ENCODE measurements at regions not wholly inside any gene's neighbourhood (a gene's known extent, or its start where the extent isn't known, plus 50 kb on each side); places are given as distances from the start of the nearest gene placed in this dataset.

DNA sequence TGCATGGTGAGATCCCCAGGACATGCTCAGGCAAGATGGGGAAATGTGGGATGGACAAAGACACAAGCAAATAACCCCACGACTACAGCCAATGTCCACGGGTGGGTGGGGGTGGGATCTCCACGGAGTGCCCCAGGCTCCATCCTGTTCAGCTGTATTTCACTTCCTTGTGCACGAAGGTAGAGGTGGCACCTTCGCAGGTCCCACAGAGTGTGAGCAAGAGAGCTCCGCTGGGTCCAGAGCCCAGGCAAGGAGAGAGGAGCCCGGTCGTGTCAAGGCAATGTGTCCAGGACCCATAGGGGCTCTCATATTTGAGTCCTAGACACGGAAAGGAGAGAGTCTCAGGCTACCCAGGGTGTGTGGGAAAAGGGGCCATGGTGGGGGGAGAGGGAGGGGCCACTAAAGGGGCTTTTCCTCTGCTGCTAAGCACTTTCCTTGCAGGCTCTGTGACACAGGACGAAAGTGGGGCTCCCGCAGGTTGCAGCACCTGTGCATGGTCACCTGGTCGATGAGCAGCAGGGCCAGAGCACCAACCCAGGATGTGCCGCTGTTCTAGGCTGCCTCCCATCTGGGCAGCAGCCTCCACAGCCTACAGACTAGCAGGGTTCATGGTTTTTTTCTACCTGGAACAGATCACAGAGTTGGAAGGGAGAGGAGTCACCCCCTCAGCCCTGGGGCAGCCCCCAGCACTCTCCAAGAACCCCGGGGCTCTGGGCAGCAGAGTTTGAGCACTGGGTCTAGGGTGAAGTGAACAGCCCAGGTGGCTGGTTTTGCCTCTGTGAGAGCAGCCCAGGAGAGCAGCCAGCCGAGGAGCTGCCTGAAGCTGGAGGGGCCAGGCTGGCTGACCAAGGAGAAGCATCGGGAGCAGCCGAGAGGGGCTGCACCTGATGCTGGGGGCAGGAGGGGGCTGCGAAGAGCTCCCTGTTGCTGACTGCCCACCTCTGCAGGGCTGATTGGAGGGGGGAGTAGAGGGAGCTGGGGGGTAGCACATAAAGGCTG is 100.7 kb upstream of the MVB12B start:
- DNase-seq: no peak

DNA sequence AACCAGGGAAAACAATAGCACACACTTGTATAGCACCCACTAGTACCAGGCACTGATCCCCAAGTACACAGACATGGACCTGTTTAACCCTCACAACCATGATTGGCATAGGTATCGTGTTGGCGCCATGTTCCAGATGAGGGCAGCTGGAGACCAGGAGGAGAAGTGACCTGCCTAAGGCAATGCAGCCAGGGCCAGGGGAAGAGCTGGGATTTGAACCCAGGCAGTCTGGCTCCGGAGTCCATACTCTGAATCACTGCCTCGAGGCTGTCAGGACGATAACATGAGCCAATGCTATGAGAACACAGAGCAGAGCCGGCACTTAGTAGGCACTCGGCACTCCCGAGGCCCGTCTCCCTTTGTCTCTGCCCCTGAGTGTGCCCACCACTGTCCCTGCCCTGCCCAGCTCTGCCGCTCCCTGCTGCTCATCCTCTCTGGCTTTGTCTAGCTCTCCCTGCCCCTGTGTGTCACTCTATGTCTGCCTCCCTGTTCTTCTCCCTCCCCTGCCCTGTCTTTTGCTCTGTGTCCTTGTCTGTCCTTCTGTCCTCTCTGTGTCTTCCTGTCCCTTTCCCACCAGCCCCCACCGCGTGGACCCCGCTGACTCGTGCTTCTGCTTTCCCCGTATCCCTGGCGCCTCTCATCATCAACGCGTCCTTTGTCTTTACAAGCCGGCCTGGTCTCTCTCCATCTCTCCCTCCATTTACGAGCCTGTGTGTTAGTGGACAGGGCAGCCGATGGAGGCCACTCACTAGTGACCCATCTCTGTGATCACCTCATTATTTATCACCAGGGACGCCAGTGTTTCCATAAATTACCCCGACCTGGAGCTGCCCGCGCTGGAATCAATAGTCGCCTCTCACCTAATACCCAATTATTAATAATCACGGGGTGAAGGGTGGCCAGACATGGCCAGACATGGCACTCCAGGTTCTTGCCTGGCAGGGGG is 99.4 kb upstream of the MVB12B start:
- no peak for DNase-seq

DNA sequence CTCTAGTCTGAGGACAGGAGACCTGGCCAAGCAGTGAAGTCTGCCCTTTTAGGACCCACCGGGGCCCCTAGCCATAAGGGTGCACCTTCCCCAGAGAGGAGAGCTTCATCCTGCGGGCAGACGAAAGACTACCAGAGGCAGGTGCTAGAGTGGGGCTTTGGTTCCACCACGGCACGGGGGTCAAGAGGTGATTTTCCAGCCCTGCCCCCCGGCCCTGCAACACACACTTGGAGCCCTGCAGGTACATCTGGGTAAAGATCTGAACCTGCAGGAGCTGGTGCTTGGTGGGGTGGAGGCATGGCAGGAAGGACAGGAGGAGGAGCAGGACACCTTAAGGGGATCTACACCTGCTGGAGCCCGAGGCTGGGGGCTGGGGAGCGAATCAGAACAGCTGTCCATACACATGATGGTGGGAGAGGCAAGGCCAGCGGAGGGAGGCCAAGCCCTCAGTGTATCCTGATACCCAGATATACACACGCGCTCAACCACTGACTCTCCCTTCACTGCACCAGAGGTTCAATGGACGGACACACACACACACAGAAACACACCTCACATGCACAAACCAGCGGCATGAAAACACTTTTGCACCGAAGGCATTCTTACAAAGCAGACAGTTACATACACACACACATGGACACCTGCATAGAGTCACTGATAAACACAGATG is 98.4 kb upstream of the MVB12B start:
- DNase-seq: no peak

DNA sequence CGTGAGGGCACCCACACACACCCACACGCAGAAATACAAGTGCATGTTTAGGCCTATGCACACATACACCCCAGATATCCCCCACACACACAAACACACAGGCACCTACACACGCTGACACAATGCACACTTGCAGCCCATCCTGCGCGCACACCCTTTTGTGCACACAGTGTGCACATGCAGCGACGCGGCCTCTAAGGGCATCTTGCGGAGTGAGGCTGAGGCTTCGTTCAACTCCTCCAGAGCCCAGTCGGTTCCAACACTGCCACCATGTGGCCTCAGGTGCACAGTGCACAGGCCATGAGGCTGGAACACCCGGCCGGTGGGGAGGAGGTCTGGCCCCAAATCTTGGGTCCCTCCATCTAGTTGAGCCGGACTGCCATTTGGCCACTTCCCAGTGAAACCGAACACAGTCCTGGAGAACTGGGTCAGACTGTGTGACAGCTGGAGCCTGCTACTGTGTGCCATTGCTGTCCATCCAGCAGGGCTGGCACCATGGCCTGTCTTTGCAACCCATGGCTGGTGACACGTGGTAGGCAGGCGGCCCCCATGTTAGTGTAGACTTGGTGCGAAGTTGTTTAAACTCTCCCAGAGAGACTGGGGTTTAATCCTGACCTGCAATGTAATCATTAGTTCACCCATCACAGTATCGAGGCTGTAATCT is 97.7 kb upstream of the MVB12B start:
- DNase-seq: peak; percentile 53

DNA sequence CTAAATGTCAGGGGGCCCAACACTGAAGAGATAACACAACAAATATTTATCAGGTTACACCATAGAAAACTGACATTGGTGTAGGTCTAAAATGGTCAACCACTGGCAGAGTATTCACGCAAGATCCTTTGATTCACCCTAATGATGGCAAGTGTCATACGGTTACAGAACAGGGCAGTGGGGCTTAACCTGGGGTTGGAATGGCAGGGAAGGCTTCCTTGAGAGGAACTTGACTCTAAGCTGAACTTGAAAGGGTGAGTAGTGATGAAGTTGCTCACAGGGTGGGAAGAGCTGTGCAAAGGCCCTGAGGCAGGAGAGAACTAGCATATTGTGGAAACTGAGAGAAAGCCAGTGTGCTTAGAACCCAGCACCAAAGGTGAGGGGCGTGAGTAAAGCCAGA is 97.1 kb upstream of the MVB12B start:
- no peak for DNase-seq

DNA sequence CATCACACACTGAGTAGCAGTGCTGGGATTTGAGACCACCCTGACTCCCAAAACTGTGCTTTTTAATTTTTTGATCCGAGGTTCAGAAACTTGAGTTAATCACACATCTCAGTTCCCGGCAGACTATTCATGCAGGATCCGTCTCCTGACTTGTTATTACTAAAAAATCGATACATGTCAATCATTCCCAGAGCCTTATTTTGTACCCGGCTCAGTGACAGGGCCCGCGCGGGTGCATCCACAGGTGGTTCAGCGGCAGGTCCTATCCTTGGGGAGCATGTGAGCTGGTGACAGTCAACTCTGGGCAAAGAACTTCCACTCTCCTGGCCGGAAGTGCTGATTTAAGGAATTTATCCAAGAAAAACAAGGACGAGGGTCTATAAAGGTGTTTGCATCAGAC is 95.9 kb upstream of the MVB12B start:
- no peak for DNase-seq

DNA sequence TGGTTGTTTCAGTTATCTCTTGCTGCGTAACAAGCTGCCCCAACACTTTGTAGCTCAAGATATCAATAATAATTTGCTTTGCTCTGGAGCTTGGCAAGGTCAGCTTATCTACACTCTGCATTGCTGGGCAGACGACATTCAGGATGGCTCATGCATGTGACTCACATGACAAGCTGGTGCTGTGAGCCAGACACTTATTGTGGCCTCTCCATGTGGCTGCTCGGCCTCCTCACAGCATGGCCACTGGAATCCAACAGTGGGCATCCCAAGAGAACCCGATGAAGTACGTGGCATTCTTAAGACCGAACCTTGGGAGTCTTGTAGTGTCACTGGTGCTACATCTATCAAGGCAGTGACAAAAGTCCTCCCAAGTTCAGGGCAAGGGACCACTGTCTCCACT is 94.2 kb upstream of the MVB12B start:
- DNase-seq: no peak

DNA sequence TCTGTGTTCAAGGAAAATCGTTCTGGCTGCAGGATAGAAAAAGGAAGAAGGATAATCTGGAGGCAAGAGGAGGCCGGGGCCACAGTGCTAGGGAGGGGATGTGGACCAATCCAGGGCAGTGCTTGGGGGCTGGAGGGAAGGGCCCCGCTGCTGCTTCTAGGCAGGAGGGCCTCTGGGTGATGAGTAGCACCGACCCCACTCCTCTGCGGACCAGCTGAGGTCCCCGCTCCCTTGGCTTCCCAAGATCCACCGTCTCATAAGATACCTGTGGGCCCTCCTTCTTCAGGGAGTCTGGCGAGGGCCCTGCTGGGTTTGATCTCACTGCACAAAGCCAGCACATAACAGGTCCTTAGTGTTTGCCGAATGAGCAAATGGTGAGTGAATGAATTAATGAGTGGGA is 93.5 kb upstream of the MVB12B start:
- DNase-seq: no peak

DNA sequence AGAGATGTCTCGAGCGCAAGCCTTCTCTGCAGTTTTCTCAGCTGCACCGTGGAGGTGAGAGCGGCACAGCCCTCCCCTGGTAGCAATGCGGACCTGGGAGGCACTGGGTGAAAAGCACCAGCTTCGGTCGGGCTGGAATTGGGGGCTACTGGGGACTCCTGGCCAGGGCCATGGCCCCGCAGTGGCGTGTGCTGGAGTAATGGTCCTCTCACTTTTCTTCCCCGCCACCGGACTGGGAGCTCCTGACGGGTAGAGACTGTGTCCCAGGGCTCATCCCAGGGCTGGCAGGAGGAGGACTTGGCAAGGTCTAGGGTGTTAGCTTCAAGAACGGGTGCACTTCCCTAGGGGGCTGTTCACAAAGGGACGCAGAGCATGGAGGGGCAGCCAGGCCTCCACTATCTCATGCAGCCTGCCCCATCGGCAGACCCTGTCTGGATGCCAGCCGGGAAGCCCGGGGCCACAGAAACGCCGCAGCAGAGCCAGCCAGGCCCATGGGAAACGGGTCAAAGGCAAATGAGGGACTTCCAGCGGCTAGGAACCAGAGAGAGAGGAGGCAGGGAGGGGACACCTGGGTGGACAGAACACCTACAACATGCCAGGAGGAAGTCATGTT is 92.6 kb upstream of the MVB12B start:
- DNase-seq: no peak

DNA sequence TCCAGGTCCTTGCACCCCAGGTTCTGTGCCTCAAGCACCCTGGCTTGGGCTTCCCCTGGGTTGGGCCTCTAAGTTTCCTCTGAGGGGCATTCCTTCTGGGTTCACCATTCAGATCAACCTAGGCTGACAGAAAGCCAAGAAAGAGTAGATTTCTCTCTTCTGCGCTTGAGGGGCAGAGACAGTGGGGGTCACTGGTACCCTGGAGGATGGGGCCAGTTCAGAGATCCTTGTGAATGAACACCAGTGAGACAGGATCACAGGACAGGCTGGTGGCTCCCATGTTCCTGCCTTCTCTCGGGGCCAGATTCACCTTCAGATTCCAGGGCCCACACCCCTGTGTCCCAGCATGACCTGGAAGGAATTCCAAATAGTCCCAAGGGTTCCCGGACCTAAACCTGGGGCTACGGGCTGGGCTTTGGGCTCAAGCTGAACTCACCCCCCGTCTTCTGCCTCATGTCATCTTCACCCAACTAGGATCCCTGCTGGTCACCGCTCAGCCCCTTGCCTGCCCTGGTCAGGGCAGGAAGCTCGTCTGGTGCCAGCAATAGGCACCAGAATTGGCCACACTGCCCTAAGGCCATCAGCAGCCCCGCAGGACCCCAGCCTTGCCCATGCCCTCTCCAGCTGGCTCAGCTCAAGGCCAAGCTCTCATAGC is 91.8 kb upstream of the MVB12B start:
- no peak for DNase-seq

DNA sequence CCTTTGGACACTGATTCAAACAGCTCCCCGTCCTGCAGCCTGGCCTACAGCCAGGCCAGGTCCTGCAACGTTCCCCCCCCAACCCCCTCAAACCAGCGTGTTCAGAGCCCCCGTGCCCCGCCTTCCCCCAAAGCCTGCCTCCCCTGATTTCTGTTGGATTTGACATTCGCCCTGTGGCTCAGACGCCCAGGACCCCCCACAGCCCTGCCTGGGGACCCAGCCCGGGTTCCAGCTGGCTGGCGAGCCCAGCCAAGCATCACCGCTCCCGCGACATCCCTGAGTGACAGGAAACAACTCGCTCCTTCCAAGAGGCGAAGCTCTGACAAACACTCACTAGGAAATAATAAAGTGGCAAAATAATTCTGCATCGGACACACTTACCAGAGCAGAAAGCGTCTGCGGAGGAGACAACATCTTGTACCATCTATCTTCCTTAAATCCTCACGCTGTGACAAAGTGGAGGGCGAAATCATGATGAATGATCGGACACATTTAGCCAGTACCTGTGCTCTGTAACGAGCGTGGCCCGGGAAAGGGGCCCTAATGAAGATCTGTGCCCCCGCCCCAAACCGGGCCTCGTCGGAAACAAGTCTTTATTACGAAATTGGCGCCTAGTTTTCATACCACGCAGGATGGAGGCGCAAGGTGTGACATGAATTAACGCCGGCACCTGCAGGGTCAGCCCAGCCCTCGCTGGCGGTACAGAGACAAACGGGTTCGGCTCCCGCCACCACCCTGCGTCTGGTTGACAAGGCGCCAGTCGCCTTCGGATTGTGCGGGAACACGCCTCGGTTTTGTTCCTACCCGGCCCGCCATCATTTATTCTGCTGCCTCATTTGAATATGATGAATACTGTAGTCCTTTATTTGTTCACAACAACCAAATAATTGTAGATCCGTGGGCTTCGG is 91.0 kb upstream of the MVB12B start:
- no peak for DNase-seq

DNA sequence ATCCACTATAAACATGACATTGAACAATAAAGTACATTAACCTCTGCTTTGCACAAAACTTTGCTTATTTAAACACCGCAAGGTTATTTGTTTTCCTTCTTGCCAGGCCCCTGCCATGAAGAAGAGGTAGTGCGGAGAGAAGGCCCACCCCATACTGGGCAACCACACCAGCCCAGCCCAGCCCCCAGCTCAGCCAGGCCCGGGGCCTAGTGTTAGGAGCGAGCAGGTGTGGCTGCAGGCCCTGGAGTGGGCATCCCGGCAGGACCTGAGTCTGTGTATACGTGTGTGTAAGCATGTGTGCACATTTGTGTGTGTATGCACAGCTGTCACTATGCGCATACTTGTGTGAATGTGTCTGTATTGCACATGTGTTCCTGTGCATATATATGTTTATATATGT is 90.4 kb upstream of the MVB12B start:
- no peak for DNase-seq

DNA sequence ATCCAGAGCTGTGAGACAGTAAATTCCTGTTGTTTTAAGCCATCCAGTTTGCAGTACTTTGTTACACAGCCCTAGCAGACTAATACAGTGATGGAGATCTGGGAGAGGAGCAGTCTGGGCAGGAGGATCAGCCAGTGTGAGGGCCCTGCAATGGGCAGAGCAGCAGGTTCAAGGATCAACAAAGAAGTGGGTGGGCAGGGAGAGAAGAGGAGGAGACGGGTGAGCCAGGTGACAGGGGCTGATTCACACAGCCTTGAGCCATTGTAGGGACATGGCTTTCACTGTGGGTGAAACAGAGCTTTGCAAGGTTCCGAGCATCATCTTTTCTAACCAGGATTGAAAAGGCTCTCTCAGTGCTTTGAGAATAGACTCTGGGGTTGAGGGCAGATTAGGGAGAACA is 88.2 kb upstream of the MVB12B start:
- DNase-seq: no peak

DNA sequence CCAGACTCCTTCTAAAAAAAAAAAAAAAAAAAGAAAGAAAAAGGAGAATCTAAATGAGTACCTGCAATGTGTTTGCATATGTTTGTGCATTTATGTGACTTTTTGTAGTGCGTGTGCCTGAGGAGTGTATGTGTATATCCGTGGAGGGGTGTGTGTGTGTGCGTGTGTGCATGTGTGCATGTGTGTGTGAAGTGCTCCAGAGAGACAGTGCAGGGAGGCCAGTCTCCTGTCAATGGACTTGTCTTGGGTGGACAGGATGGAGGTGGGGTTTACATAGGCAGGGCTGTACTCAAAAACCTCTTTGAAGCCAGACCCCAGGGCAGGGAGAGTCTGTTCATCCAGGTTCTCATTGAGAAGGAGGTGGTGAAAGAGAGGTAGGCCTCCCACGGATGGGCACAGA is 87.1 kb upstream of the MVB12B start:
- DNase-seq: no peak

DNA sequence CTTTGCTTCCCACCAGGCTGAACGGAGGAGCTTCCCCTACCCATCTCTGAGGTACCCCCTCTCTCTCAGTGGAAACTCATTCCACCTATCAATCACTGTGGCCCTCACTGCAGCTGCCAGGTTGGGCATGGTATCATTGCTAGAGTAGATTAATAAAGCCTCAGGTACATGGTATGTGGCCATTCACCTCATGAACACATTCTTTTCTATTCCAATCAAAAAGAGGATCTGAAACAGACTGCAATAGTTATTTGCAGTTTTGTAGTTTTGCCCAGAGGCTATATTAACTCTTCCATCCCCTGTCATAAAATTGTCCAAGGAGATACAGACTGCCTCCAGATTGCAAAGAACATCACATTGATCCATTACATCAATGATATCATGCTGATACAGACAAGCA is 85.8 kb upstream of the MVB12B start:
- no peak for DNase-seq

DNA sequence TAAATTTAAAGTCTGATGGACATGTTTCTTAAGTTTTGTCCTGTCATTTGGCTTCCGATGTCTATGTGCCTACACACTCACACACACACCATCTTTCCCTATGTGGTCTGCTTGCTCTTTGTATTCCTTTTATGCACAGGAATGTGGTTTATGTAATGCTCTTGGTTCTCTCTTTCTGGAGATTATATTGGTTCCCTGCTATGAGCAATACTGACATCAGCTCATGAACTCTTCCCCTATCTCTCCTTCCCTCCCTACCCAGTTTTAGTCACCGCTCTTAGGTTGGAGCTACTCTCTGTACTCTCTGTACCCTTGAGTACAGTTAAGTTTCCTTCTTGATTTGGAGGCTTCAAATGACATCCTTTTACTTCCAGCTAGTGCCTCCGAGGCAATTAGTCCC is 77.9 kb upstream of the MVB12B start:
- no peak for DNase-seq

DNA sequence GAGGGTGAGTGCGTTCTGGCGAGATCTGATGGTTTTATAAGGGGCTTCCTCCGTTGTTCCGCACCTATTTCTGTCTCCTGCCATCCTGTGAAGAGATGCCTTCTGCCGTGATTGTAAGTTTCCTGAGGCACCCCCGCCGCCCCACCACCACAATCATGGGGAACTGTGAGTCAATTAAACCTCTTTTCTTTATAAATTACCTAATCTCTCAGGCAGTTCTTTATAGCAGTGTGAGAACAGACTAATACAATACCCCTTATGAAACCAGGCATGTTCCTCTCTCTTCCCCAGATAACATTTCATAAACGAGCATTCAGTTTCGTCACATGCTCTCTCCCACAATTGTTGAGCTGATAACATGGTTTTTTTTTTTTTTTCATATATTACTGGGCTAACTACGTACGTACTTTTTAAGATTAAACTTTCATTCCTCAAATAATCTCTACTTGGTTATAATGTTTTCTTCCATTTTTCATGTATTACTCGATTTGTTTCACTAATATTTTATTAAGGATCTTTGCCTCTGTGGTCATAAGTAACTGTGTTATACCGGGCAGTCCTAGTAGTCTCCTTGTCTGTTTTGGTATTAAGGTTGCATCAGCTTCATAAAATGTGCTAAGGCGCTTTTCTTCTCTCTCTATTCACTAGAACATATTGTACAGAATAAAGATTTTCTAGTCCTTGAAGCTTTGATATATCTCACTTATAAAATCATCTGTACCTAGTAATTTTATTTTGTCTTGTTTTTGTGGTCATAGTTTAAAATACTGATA is 64.9 kb upstream of the MVB12B start:
- DNase-seq: no peak

DNA sequence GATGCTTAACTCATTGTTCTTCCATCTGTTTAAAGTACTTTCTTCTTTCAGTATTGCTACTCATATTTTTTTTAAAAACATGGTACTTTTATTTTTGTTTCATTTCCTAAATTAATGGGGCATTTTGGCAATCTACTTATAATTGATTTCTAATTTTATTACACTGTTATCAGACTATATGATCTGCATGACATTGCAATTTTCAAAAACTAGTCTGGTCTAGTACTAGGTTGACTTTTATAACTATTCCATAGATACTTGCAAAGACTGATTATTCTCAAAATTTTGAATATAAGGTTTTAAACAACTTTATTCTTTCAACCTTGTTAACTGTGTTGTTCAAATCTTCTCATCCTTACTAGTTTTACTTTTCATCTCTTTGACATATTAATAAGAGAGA is 63.9 kb upstream of the MVB12B start:
- DNase-seq: no peak

DNA sequence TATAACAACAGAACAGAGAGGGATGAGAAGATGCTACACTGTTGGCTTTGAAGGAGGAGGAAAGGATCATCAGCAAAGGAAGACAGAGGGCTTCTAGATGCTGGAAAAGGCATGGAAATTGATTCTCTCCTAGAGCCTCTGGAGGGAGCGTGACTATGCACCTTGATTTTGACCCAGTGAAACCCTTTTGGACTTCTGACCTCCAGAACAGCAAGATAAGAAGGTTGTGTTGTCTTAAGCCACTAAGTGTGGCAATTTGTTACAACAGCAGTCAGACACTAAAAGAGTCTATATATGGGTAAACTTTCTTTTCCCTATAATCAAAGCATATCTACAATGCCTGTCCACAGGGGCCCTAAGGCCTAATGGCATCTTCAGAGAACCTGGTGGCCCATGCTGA is 56.1 kb upstream of the MVB12B start:
- DNase-seq: no peak
